ENCODE measurements at regions not wholly inside any gene's neighbourhood (a gene's known extent, or its start where the extent isn't known, plus 50 kb on each side); places are given as distances from the start of the nearest gene placed in this dataset.

DNA sequence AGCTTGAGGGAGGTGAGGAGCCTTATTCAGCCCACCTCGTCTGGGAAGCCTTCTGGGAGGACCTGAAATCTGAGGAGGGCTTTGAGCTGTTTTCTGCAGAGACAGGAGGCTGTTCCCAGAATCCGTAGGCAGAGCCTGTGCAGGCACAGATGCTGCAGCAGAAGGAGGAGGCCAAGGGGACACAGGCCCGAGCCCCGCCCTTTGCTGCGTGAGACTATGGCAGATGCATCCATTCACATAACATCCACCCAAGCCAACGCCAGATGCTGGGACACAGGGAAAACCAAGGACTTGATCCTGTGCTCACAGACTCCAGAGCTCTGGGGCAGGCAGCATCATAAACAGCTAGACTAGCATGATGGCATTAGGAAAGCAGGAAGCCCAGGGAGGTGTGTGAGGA is 98.2 kb downstream of the KCNF1 start:
- Histone ChIP-seq H3K4me3 (replicated peaks in 1 of 3; ENCODE audit: insufficient read depth in 1 of 3, low read depth in 1 of 3, low read length in 3 of 3) (no peak overlapping the region), H3K27ac (ENCODE audit: insufficient read depth, low read depth, low read length) (no peak overlapping the region), H3K27me3 (ENCODE audit: control insufficient read depth in 2 of 2, insufficient read depth in 2 of 2, low read length in 2 of 2) (peaks cover 0 to 6% of the 10 kb centered on the region in 2 experiments), H3K79me2 (ENCODE audit: control insufficient read depth, insufficient read depth, low read length) (no peaks in the 10 kb centered on the region), H3K9me3 (replicated peaks; ENCODE audit: control insufficient read depth, insufficient read depth, low read length) (no peaks in the 10 kb centered on the region), H3K4me2 (ENCODE audit: insufficient read depth, low read length) (no peak overlapping the region), H3K36me3 (ENCODE audit: control insufficient read depth in 2 of 2, extremely low read depth in 1 of 2, insufficient read depth in 2 of 2, low read length in 2 of 2) (no peaks in the 10 kb centered on the region), H4K20me1 (replicated peaks; ENCODE audit: control insufficient read depth, extremely low read depth, insufficient read depth, low read length) (no peaks in the 10 kb centered on the region), H3K9me1 (replicated peaks; ENCODE audit: control insufficient read depth, extremely low read depth, insufficient read depth, low read length) (no peaks in the 10 kb centered on the region), H2AFZ (ENCODE audit: low read depth, low read length) (no peak overlapping the region), H3K9ac (replicated peaks; ENCODE audit: extremely low read depth, insufficient read depth, low read length) (no peak overlapping the region), H3K4me1 (ENCODE audit: control insufficient read depth, extremely low read depth, insufficient read depth, low read length) (no peaks in the 10 kb centered on the region)
- BruUV-seq (replicated peaks) = no TSS peak
- intact Hi-C loops (cut with micrococcal nuclease) (no loop called here), dilution Hi-C loops (cut with MboI; ENCODE audit: extremely low pct_ligation_motif_present, low sequenced_read_pairs) (no loop called here)
- FAIRE-seq (no peak), DNase-seq (ENCODE audit: low read depth, low spot score) (no peak)
- POLR2A ChIA-PET = no interaction called here
- CTCF ChIA-PET = no interaction called here
- TF ChIP-seq EZH2 (IDR thresholded peaks at IDR 0.05; ENCODE audit: borderline replicate concordance, low read depth, low read length, severe bottlenecking) (no peak), POLR2A (IDR thresholded peaks at IDR 0.05; ENCODE audit: low read depth, low read length) (no peak), MYC (IDR thresholded peaks at IDR 0.05; ENCODE audit: low read depth, low read length) (no peak), POLR2AphosphoS5 (IDR thresholded peaks at IDR 0.05; ENCODE audit: insufficient read depth, low read depth, low read length) (no peak), GATA2 (IDR thresholded peaks at IDR 0.05; ENCODE audit: insufficient read depth, insufficient read length, low read depth, low read length) (no peak)

- POLR2A ChIA-PET = no interaction called here
Measured at GRCh38 chr2:11011359-11011758, 99.6 kb downstream of the KCNF1 start.

More at GRCh38 chr2:11011359-11011758, 99.6 kb downstream of the KCNF1 start:
- no TSS peak for BruUV-seq (replicated peaks)
- H3K27me3 ChIP-seq (ENCODE audit: control insufficient read depth in 2 of 2, insufficient read depth in 2 of 2, low read length in 2 of 2) = peaks cover 0 to 13% of the 10 kb centered on the region in 2 experiments
- no peak overlapping the region for H3K9ac ChIP-seq (replicated peaks; ENCODE audit: extremely low read depth, insufficient read depth, low read length)
- dilution Hi-C loops (cut with MboI; ENCODE audit: extremely low pct_ligation_motif_present, low sequenced_read_pairs) (no loop called here), intact Hi-C loops (cut with micrococcal nuclease) (no loop called here)
- no peaks in the 10 kb centered on the region for H4K20me1 ChIP-seq (replicated peaks; ENCODE audit: control insufficient read depth, extremely low read depth, insufficient read depth, low read length)
- TF ChIP-seq EZH2 (IDR thresholded peaks at IDR 0.05; ENCODE audit: borderline replicate concordance, low read depth, low read length, severe bottlenecking) = no peak
- TF ChIP-seq FOS (IDR thresholded peaks at IDR 0.05; ENCODE audit: borderline replicate concordance, insufficient read depth, low read length) = no peak
- no peak for TF ChIP-seq POLR2A (IDR thresholded peaks at IDR 0.05; ENCODE audit: low read depth, low read length)
- no peak for TF ChIP-seq MYC (IDR thresholded peaks at IDR 0.05; ENCODE audit: low read depth, low read length)
- TF ChIP-seq GATA2 (IDR thresholded peaks at IDR 0.05; ENCODE audit: insufficient read depth, insufficient read length, low read depth, low read length) = no peak
- CTCF ChIA-PET = interaction anchor here (1.0 kb wide), 1 partner anchor 12 kb away, joined by 3 read pairs; no protein-coding TSS in a partner anchor
- H3K9me1 ChIP-seq (replicated peaks; ENCODE audit: control insufficient read depth, extremely low read depth, insufficient read depth, low read length) = no peaks in the 10 kb centered on the region
- no peak overlapping the region for H3K4me2 ChIP-seq (ENCODE audit: insufficient read depth, low read length)
- H3K27ac ChIP-seq (ENCODE audit: insufficient read depth, low read depth, low read length) = no peak overlapping the region
- H3K79me2 ChIP-seq (ENCODE audit: control insufficient read depth, insufficient read depth, low read length) = no peaks in the 10 kb centered on the region
- H3K4me1 ChIP-seq (ENCODE audit: control insufficient read depth, extremely low read depth, insufficient read depth, low read length) = no peaks in the 10 kb centered on the region
- no peak for FAIRE-seq
- no peaks in the 10 kb centered on the region for H3K36me3 ChIP-seq (ENCODE audit: control insufficient read depth in 2 of 2, extremely low read depth in 1 of 2, insufficient read depth in 2 of 2, low read length in 2 of 2)
- DNase-seq (ENCODE audit: low read depth, low spot score) = no peak
- H2AFZ ChIP-seq (ENCODE audit: low read depth, low read length) = no peak overlapping the region
- no peaks in the 10 kb centered on the region for H3K9me3 ChIP-seq (replicated peaks; ENCODE audit: control insufficient read depth, insufficient read depth, low read length)
- H3K4me3 ChIP-seq (replicated peaks in 1 of 3; ENCODE audit: insufficient read depth in 1 of 3, low read depth in 1 of 3, low read length in 3 of 3) = no peak overlapping the region
